Glutamatergic neuron (in vitro differentiated cells): ENCODE measurements at regions not wholly inside any gene's neighbourhood (a gene's known extent, or its start where the extent isn't known, plus 50 kb on each side); places are given as distances from the start of the nearest gene placed in this dataset.

Experiments
- DNase-seq: peaks from one replicate; pipeline ENCODE4 v3.0.0; 2022
- H3K27ac Mint-ChIP-seq: one replicate; pipeline ENCODE4 v1.8.0; 2020; ENCODE audit warnings: mild to moderate bottlenecking, mixed read lengths, inconsistent platforms; ENCODE audit not compliant: unreplicated experiment
- H3K27me3 Mint-ChIP-seq: one replicate; pipeline ENCODE4 v1.8.0; 2020; ENCODE audit warnings: mild to moderate bottlenecking, moderate library complexity, mixed read lengths, inconsistent platforms; ENCODE audit not compliant: unreplicated experiment
- H3K36me3 Mint-ChIP-seq: one replicate; pipeline ENCODE4 v1.8.0; 2020; ENCODE audit warnings: mild to moderate bottlenecking, mixed read lengths, inconsistent platforms; ENCODE audit not compliant: unreplicated experiment
- H3K4me1 Mint-ChIP-seq: one replicate; pipeline ENCODE4 v1.8.0; 2020; ENCODE audit warnings: mild to moderate bottlenecking, low read depth, mixed read lengths, inconsistent platforms; ENCODE audit not compliant: unreplicated experiment
- H3K4me3 Mint-ChIP-seq: one replicate; pipeline ENCODE4 v1.8.0; 2020; ENCODE audit warnings: mild to moderate bottlenecking, mixed read lengths, inconsistent platforms; ENCODE audit not compliant: unreplicated experiment
- H3K9me3 Mint-ChIP-seq: one replicate; pipeline ENCODE4 v1.8.0; 2020; ENCODE audit warnings: mild to moderate bottlenecking, moderate library complexity, mixed read lengths, inconsistent platforms; ENCODE audit not compliant: unreplicated experiment
- CTCF ChIP-seq: fragments of 200-600 bp; sonication (generic); IDR thresholded peaks from one replicate; pipeline ENCODE4 v1.5.0; 2021; ENCODE audit not compliant: partially characterized antibody, unreplicated experiment

DNA sequence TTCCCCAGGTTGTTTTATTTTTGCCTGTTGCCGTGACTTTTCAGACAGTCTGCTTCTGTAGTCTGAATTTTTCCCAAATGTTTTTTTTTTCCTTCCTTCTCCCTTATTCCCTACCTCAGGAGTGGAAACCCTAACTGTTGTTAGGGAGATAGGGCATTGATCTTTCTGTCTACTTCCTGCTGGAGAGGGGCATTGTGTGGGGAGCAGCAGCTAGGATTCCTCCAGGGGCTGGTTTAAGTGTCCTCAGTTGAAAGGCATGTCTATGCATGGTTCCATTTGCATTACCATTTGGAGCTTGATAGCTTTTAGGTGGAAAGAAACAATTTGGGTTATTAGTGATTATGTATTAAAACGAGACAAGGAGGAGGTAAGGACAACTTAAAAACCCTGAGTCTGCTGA lies 383.9 kb downstream of the DCAF12L2 start:
- Mint-ChIP-seq H3K27me3 (no peaks in the 10 kb centered on the region), H3K9me3 (no peaks in the 10 kb centered on the region), H3K4me3 (no peak overlapping the region), H3K4me1 (peaks cover 4% of the 10 kb centered on the region), H3K36me3 (no peaks in the 10 kb centered on the region), H3K27ac (no peak overlapping the region)
- no peak for DNase-seq
- no peak for TF ChIP-seq CTCF

DNA sequence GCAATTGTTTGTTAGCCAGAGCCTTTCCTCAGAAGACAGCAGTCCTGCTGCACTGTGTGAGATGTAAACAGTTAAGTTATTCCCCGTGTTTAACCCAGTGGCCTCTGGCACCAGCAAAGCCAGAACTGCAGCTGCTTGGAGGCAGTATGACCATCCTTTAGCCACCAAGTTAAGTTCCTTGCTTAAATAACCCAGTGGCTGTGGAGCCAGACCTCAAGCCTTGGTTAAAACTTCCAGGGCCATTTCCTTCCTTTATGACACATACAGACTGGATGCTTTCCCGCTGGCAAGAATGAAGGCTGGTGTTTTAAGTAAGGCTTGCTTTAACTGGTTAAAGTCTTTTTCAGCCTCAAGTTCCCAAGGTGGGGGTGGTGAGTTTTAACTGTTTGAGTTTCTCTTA lies 379.8 kb downstream of the DCAF12L2 start:
- H3K4me1 Mint-ChIP-seq, result peaks cover 3% of the 10 kb centered on the region
- H3K9me3 Mint-ChIP-seq, result no peaks in the 10 kb centered on the region
- H3K27ac Mint-ChIP-seq, result no peak overlapping the region
- DNase-seq, result no peak
- H3K4me3 Mint-ChIP-seq, result no peak overlapping the region
- no peak for TF ChIP-seq CTCF
- no peaks in the 10 kb centered on the region for H3K36me3 Mint-ChIP-seq
- peaks cover 2% of the 10 kb centered on the region for H3K27me3 Mint-ChIP-seq

DNA sequence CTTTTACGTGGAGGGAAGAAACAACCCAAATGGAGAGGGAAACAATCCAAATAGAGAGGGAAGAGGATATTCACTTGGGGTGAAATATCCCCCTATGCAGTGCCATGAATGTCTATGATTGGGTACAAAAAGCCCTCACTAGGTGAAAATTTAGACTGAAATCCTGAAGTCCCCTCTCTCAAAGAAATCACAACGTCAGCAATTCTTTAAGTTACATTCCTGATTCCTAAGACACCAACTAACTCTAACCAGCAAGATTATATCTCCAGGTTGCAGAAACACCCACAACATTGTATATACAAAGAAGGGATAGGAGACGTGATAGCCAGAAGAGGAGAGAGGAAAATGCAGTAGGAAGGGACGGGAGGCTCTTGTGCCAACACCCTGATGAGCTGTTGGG lies 374.3 kb downstream of the DCAF12L2 start:
- no peaks in the 10 kb centered on the region for H3K9me3 Mint-ChIP-seq

DNA sequence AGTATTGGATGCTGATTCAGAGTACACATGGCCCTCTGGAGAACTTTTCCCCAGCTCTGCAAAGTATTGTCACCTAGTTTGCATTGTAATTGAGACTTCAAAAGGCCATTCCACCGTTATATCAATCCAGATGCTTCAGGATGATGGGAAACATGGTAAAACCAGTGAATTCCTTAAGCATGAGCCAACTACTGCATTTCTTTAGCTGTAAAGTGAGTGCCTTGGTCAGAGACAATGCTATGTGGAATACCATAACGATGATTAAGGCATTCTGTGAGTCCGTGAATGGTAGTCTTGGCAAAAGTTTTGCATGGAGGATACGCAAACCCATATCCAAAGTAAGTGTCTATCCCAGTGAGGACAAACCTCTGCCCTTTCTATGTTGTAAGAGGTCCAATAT lies 355.2 kb downstream of the DCAF12L2 start:
- TF ChIP-seq CTCF, result no peak
- Mint-ChIP-seq H3K4me3 (no peak overlapping the region), H3K36me3 (no peaks in the 10 kb centered on the region), H3K27ac (no peak overlapping the region), H3K4me1 (no peaks in the 10 kb centered on the region), H3K27me3 (no peaks in the 10 kb centered on the region), H3K9me3 (no peaks in the 10 kb centered on the region)
- DNase-seq, result no peak

More for the DNA sequence above, 374.3 kb downstream of the DCAF12L2 start:
- TF ChIP-seq CTCF, result no peak
- Mint-ChIP-seq H3K4me1 (no peaks in the 10 kb centered on the region), H3K36me3 (no peaks in the 10 kb centered on the region), H3K4me3 (no peak overlapping the region), H3K27me3 (peaks cover 2% of the 10 kb centered on the region), H3K27ac (no peak overlapping the region)
- no peak for DNase-seq

DNA sequence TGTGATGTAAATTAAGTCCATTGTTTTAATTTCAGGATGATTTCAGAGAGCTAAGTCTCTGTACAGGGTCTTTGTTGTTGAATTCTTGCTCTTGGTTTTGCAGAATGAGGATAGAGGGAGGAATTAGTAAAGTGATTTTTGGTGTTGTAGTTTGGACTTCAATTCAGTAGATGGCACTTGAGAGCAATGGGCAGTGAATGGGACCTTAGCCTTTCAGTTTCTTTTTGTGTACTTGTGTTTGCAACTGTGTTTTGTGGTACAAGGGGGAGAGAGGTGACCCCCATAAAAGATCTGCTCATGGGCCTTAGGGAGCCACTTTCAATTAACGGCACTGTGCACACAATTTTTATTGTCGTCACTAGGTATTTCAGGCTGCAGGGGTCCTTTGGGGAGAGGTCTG lies 340.0 kb downstream of the DCAF12L2 start:
- H3K4me3 Mint-ChIP-seq, result no peak overlapping the region
- no peak for DNase-seq
- no peaks in the 10 kb centered on the region for H3K9me3 Mint-ChIP-seq

More for the DNA sequence above, 340.0 kb downstream of the DCAF12L2 start:
- Mint-ChIP-seq H3K4me1 (no peaks in the 10 kb centered on the region), H3K36me3 (no peaks in the 10 kb centered on the region), H3K27me3 (no peaks in the 10 kb centered on the region), H3K27ac (no peak overlapping the region)
- no peak for TF ChIP-seq CTCF
